ENCODE measurements at regions not wholly inside any gene's neighbourhood (a gene's known extent, or its start where the extent isn't known, plus 50 kb on each side); places are given as distances from the start of the nearest gene placed in this dataset.

DNA sequence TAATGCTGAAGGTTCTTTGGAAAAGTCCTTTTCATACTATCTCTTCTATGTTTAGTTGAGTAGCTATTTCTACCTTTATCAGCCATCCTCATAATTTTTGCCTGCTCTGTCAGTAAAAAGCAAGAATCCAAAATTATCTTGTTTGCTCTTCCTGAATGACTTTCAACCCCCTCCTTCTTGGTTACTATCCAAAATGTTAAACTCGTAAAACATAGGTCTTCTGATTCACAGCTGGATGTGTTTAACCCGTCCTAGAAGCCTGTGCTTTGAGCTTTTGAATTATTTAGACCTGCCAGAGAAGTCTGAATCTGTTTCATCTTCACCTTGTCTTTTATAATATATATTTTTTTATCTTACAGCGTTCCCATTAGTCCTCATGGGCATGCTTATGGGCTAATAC is 136.4 kb upstream of the MDFIC start:
- TF ChIP-seq POLR2AphosphoS5 (IDR thresholded peaks at IDR 0.05): no peak
- no peak for TF ChIP-seq EP300 (IDR thresholded peaks at IDR 0.05)
- TF ChIP-seq, protein P1, sequence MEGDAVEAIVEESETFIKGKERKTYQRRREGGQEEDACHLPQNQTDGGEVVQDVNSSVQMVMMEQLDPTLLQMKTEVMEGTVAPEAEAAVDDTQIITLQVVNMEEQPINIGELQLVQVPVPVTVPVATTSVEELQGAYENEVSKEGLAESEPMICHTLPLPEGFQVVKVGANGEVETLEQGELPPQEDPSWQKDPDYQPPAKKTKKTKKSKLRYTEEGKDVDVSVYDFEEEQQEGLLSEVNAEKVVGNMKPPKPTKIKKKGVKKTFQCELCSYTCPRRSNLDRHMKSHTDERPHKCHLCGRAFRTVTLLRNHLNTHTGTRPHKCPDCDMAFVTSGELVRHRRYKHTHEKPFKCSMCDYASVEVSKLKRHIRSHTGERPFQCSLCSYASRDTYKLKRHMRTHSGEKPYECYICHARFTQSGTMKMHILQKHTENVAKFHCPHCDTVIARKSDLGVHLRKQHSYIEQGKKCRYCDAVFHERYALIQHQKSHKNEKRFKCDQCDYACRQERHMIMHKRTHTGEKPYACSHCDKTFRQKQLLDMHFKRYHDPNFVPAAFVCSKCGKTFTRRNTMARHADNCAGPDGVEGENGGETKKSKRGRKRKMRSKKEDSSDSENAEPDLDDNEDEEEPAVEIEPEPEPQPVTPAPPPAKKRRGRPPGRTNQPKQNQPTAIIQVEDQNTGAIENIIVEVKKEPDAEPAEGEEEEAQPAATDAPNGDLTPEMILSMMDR (IDR thresholded peaks at IDR 0.05): no peak
- no peak for TF ChIP-seq POLR2A (IDR thresholded peaks at IDR 0.05)
- no peaks in the 10 kb centered on the region for H3K4me1 ChIP-seq
- H3K27me3 ChIP-seq: no peaks in the 10 kb centered on the region
- WGBS: 31% methylated on average over 3 of the region's 3 CpGs
- no peaks in the 10 kb centered on the region for H3K36me3 ChIP-seq
- H3K9me3 ChIP-seq: no peaks in the 10 kb centered on the region
- no peak overlapping the region for H3K27ac ChIP-seq
- no peak for DNase-seq (ENCODE audit: low spot score in 2 of 2)
- no peak overlapping the region for H3K4me3 ChIP-seq

- no peaks in the 10 kb centered on the region for H3K4me1 ChIP-seq
- DNase-seq (ENCODE audit: low spot score in 2 of 2): no peak
- WGBS: 78% methylated on average over 7 of the region's 7 CpGs
- no peak overlapping the region for H3K4me3 ChIP-seq
- no peaks in the 10 kb centered on the region for H3K9me3 ChIP-seq
- TF ChIP-seq EP300 (IDR thresholded peaks at IDR 0.05) (no peak), POLR2AphosphoS5 (IDR thresholded peaks at IDR 0.05) (no peak), POLR2A (IDR thresholded peaks at IDR 0.05) (no peak)
- TF ChIP-seq, protein P1 (IDR thresholded peaks at IDR 0.05): no peak
- H3K36me3 ChIP-seq: no peaks in the 10 kb centered on the region
- no peaks in the 10 kb centered on the region for H3K27me3 ChIP-seq
- H3K27ac ChIP-seq: no peak overlapping the region
Observed at GRCh38 chr7:114786455-114786854, 135.4 kb upstream of the MDFIC start.

DNA sequence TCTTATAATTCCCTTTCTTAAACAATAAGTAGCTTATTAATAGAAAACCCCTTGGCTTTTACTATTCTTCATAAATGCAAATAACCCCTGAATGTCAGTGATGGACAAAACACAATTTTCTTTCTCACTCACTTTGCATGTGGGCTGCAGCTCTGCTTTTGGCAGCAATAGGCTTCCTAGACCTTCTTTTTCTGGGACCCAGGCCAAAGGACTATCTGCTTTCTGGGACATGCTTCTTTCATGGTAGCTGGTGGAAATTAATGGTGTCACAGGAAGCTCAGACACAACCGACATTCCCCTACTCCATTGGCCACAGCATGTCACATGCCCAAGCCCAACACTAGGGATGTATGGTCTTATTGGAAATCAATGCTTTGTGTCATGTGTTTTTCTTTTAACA is 134.3 kb upstream of the MDFIC start:
- Histone ChIP-seq H3K27me3 (no peaks in the 10 kb centered on the region), H3K4me1 (no peaks in the 10 kb centered on the region), H3K36me3 (no peaks in the 10 kb centered on the region), H3K27ac (no peak overlapping the region), H3K9me3 (no peaks in the 10 kb centered on the region), H3K4me3 (no peak overlapping the region)
- DNase-seq (ENCODE audit: low spot score in 2 of 2): no peak
- WGBS: 75% methylated on average over 1 of the region's 1 CpG
- TF ChIP-seq EP300 (IDR thresholded peaks at IDR 0.05) (no peak), POLR2A (IDR thresholded peaks at IDR 0.05) (no peak), POLR2AphosphoS5 (IDR thresholded peaks at IDR 0.05) (no peak)
- TF ChIP-seq, protein P1 (IDR thresholded peaks at IDR 0.05): no peak

DNA sequence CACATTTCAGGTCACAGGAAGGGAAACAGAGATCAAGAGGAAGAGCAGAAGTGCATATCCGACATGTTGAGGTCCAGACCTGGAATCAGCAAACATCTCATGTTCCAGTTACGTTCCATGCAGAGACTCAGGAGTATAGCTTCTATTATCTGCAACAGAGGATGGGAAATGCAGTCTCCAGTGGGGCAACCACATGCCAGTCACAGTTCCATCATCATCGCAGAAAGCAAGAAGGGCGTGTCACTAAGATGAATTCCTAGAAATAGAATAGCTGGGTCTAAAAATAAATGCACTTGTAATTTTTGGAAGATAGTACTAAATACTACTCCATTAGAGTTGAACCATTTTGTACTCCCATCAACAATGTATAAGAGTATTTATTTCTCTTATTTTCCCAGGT is 133.2 kb upstream of the MDFIC start:
- 89% methylated on average over 4 of the region's 4 CpGs for WGBS
- no peak overlapping the region for H3K4me3 ChIP-seq
- H3K27ac ChIP-seq: no peak overlapping the region
- DNase-seq (ENCODE audit: low spot score in 2 of 2): no peak
- no peaks in the 10 kb centered on the region for H3K9me3 ChIP-seq
- H3K4me1 ChIP-seq: no peaks in the 10 kb centered on the region
- no peaks in the 10 kb centered on the region for H3K36me3 ChIP-seq
- TF ChIP-seq POLR2A (IDR thresholded peaks at IDR 0.05): no peak
- no peak for TF ChIP-seq POLR2AphosphoS5 (IDR thresholded peaks at IDR 0.05)
- no peak for TF ChIP-seq EP300 (IDR thresholded peaks at IDR 0.05)
- TF ChIP-seq, protein P1 (IDR thresholded peaks at IDR 0.05): no peak
- no peaks in the 10 kb centered on the region for H3K27me3 ChIP-seq

GRCh38 chr7:114789161-114789560 is 132.7 kb upstream of the MDFIC start:
- H3K27ac ChIP-seq: no peak overlapping the region
- no peak overlapping the region for H3K4me3 ChIP-seq
- TF ChIP-seq, protein P1 (IDR thresholded peaks at IDR 0.05): no peak
- TF ChIP-seq EP300 (IDR thresholded peaks at IDR 0.05) (no peak), POLR2AphosphoS5 (IDR thresholded peaks at IDR 0.05) (no peak), POLR2A (IDR thresholded peaks at IDR 0.05) (no peak)
- no peaks in the 10 kb centered on the region for H3K36me3 ChIP-seq
- H3K27me3 ChIP-seq: no peaks in the 10 kb centered on the region
- no peaks in the 10 kb centered on the region for H3K9me3 ChIP-seq
- no peaks in the 10 kb centered on the region for H3K4me1 ChIP-seq
- no peak for DNase-seq (ENCODE audit: low spot score in 2 of 2)
- WGBS: 64% methylated on average over 2 of the region's 2 CpGs
